Astrocyte of the spinal cord (primary cell): ENCODE measurements at regions not wholly inside any gene's neighbourhood (a gene's known extent, or its start where the extent isn't known, plus 50 kb on each side); places are given as distances from the start of the nearest gene placed in this dataset.
"Not testable (repeated sequence)": the region's sequence is repeated elsewhere in the genome, so short reads cannot be mapped to it uniquely, and the experiment has no call there.

Experiments used
- DNase-seq: peaks from one replicate; pipeline ENCODE4 v3.0.0; 2011; ENCODE audit warnings: low read depth, low spot score
- H3K4me3 ChIP-seq: 2 replicates; pipeline ENCODE4 v1.5.1; 2011; ENCODE audit warnings: low read depth, mild to moderate bottlenecking, low read length, moderate library complexity
- in situ Hi-C: cut with HindIII; loops from 2 replicates; pipeline ENCODE4 v1.10.0; 2017; ENCODE audit warnings: low sequenced_read_pairs
- TF ChIP-seq, protein P1 (sequence below): IDR thresholded peaks from 2 replicates; pipeline ENCODE4 v1.5.1; 2012; ENCODE audit warnings: low read depth, mild to moderate bottlenecking, low read length, inconsistent platforms

DNA sequence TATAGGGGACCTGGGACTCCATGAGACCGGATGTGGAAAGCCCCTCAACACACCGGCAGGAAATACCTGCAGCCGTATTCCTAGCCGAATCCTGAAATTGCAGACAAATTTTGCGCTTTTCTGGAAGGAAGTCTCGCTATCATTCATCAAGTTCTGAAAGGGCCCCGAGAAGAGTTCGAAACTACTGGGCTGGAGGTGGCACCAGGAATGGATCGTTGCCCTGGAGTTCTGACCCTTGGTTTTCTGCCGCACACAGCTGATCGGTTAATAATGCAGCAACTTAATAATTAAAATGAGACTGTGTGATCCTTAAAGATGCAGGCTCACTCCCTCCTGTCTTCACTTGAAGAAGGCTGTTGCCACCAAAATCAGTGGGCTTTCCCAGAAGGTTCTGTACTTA is 55.7 kb upstream of the MRTFB start:
- TF ChIP-seq, protein P1, sequence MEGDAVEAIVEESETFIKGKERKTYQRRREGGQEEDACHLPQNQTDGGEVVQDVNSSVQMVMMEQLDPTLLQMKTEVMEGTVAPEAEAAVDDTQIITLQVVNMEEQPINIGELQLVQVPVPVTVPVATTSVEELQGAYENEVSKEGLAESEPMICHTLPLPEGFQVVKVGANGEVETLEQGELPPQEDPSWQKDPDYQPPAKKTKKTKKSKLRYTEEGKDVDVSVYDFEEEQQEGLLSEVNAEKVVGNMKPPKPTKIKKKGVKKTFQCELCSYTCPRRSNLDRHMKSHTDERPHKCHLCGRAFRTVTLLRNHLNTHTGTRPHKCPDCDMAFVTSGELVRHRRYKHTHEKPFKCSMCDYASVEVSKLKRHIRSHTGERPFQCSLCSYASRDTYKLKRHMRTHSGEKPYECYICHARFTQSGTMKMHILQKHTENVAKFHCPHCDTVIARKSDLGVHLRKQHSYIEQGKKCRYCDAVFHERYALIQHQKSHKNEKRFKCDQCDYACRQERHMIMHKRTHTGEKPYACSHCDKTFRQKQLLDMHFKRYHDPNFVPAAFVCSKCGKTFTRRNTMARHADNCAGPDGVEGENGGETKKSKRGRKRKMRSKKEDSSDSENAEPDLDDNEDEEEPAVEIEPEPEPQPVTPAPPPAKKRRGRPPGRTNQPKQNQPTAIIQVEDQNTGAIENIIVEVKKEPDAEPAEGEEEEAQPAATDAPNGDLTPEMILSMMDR, result no peak
- DNase-seq, result no peak
- no peak overlapping the region for H3K4me3 ChIP-seq
- in situ Hi-C loops, result no loop called here

DNA sequence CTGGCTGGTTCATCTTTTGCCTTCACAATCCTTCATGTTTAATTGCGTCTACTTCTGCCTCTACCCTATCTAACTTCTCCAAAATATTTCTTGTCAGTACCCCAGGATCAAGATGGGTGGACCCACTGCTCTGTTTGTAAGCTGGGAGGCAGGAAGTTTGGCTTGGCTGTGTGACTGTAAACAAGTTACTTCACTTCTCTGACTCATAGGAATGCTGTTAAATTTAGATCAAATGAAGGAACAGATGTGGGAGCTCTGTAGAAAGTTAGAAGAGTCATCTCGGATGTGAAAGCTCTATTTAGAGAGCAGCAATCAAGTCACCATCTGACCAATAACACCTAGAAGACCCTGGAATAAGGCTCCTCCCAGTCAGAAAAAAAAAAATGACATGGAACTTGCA is 55.2 kb upstream of the MRTFB start:
- DNase-seq, result peak; percentile 67
- H3K4me3 ChIP-seq, result no peak overlapping the region
- TF ChIP-seq, protein P1, result no peak
- in situ Hi-C loops, result no loop called here

DNA sequence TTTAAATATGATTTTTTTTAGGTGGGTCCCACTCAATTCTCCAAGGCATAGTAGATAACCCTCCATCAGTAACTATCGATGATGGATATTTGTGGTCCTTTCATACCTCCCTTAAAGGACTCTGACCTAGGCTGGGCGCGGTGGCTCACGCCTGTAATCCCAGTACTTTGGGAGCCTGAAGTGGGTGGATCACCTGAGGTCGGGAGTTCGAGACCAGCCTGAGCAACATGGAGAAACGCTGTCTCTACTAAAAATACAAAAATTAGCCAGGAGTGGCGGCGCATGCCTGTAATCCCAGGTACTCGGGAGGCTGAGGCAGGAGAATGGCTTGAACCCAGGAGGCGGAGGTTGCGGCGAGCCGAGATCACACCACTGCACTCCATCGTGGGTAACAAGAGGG is 54.8 kb upstream of the MRTFB start:
- H3K4me3 ChIP-seq, DNase-seq, in situ Hi-C loops: not testable (repeated sequence)

DNA sequence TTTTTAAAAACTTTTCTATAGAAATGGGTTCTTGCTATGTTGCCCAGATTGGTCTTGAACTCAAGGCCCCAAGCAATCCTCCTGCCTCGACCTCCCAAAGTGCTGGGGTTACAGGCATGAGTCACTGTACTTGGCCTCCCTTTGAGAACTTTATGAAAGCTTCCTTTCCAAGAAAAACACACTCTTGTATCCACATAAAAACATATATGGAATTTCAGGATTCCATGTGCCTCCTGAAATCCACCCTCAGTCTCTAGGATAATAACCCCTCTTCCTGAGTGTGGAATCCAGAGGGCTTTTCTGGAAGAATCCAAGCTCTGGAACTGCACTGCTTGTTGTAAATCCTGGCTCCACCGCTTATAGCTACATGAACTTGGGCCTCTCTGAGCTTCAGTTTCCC is 53.2 kb upstream of the MRTFB start:
- TF ChIP-seq, protein P1, result no peak
- no peak for DNase-seq
- H3K4me3 ChIP-seq, result no peak overlapping the region
- in situ Hi-C loops, result no loop called here

DNA sequence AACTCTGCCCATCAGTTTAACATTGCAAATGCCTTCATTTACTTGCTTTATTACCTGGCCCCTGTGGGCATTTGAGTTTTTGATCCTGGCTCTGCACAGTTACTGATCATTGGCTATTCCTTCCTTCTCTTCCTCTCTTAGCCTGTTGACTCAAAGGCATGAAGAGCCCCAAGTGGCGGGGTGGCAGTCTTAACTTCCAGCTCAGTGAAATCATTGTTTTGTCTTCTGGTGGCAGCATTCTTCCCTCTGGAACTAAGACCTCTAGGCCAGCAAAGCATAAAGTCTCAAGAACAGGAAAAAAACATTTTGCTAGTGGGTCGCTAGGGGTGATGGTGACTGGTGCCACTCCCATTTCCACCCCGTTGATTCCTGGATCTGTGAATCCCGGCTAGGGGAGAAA is 52.3 kb upstream of the MRTFB start:
- TF ChIP-seq, protein P1, result no peak
- in situ Hi-C loops, result no loop called here
- DNase-seq, result no peak
- H3K4me3 ChIP-seq, result no peak overlapping the region

DNA sequence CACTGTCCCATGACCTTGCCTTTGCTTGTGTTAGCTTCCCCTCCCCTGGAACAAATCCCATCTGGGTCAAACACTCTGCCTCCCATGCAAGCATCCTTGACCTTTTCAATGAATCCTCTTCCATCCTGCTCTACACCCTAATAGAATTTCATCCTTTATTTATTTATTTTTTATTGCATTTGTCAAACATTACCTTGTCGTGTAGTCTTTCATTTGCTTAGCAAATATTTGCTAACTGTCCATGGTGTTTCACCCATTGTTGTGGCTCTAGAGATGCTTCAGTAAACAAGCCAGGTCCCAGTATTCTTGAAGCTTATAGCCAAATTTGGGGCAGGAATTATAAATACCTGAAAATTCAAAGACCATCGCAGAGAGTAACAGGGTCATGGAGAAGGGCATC is 51.0 kb upstream of the MRTFB start:
- DNase-seq, result no peak
- TF ChIP-seq, protein P1, result no peak
- in situ Hi-C loops, result no loop called here
- no peak overlapping the region for H3K4me3 ChIP-seq
